ENCODE measurements at regions not wholly inside any gene's neighbourhood (a gene's known extent, or its start where the extent isn't known, plus 50 kb on each side); places are given as distances from the start of the nearest gene placed in this dataset.

DNA sequence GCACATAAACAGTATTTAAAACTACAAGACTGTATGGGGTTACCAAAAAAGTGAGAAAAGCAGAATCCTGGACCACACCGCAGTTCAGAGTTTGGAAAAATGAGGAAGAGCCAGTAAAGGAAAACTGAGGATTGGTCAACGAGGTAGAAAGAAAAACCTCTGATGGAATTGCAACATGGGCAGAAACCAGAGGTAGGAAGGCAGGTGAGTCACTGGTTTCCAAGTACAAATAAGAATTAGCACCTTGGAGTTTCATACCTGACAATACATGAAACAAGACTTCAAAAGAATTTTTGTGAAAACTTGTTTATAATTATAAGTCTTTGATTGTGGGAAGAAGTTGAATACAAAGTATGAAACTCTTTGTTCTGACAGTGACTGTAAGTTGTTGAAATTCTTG lies 533.7 kb upstream of the DAB1 start:
- no peak for ATAC-seq
- 0% methylated on average over 2 of the region's 2 CpGs for WGBS (ENCODE audit: insufficient coverage, low coverage, missing lambda C conversion rate)
- H3K79me2 ChIP-seq (ENCODE audit: control insufficient read depth, insufficient read depth, low read length): no peaks in the 10 kb centered on the region
- H3K4me3 ChIP-seq: no peak overlapping the region
- no peaks in the 10 kb centered on the region for H3K9me1 ChIP-seq (ENCODE audit: control insufficient read depth, insufficient read depth, low read length)
- POLR2A ChIA-PET: no interaction called here
- in situ Hi-C loops (cut with MboI): no loop called here
- FAIRE-seq: no peak
- intact Hi-C loops (cut with micrococcal nuclease): no loop called here
- H2AFZ ChIP-seq (ENCODE audit: low read depth, low read length): no peak overlapping the region
- H3K9ac ChIP-seq (ENCODE audit: insufficient read depth in 1 of 2, low read depth in 2 of 2, low read length in 2 of 2): no peak overlapping the region
- no peaks in the 10 kb centered on the region for H3K27me3 ChIP-seq (ENCODE audit: control insufficient read depth in 2 of 2, insufficient read depth in 2 of 2, low read length in 2 of 2)
- no peak for DNase-seq (ENCODE audit: extremely low read depth in 1 of 4, low spot score in 3 of 4)
- TF ChIP-seq TFAP4 (CRISPR knock-in tag; IDR thresholded peaks at IDR 0.05; ENCODE audit: borderline replicate concordance) (no peak), ZNF589 (CRISPR knock-in tag; IDR thresholded peaks at IDR 0.05; ENCODE audit: low read depth) (no peak), ZNF124 (CRISPR knock-in tag; IDR thresholded peaks at IDR 0.05) (no peak), RFX1 (IDR thresholded peaks at IDR 0.05) (no peak), KDM1A (IDR thresholded peaks at IDR 0.05) (no peak), RBM14 (IDR thresholded peaks at IDR 0.05; ENCODE audit: borderline replicate concordance, insufficient read depth, low read depth, low read length) (no peak), ZNF253 (CRISPR knock-in tag; conservative IDR thresholded peaks at IDR 0.05) (no peak), NBN (IDR thresholded peaks at IDR 0.05; ENCODE audit: low read depth) (no peak), SP1 (CRISPR knock-in tag; IDR thresholded peaks at IDR 0.05) (no peak), ZNF764 (CRISPR knock-in tag; IDR thresholded peaks at IDR 0.05; ENCODE audit: low read depth) (no peak), TEAD4 (IDR thresholded peaks at IDR 0.05; ENCODE audit: low read length) (no peak), TEAD4 (CRISPR knock-in tag; IDR thresholded peaks at IDR 0.05; ENCODE audit: borderline replicate concordance) (no peak), RFX7 (CRISPR knock-in tag; IDR thresholded peaks at IDR 0.05) (no peak), GTF2F1 (IDR thresholded peaks at IDR 0.05; ENCODE audit: low read depth, low read length) (no peak), MXI1 (IDR thresholded peaks at IDR 0.05; ENCODE audit: low read depth, low read length) (no peak)
- TF ChIP-seq, protein P1, sequence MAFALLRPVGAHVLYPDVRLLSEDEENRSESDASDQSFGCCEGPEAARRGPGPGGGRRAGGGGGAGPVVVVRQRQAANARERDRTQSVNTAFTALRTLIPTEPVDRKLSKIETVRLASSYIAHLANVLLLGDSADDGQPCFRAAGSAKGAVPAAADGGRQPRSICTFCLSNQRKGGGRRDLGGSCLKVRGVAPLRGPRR (CRISPR knock-in tag; IDR thresholded peaks at IDR 0.05): no peak
- TF ChIP-seq, protein P2, sequence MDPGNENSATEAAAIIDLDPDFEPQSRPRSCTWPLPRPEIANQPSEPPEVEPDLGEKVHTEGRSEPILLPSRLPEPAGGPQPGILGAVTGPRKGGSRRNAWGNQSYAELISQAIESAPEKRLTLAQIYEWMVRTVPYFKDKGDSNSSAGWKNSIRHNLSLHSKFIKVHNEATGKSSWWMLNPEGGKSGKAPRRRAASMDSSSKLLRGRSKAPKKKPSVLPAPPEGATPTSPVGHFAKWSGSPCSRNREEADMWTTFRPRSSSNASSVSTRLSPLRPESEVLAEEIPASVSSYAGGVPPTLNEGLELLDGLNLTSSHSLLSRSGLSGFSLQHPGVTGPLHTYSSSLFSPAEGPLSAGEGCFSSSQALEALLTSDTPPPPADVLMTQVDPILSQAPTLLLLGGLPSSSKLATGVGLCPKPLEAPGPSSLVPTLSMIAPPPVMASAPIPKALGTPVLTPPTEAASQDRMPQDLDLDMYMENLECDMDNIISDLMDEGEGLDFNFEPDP (CRISPR knock-in tag; IDR thresholded peaks at IDR 0.05): no peak
- TF ChIP-seq, protein P3, sequence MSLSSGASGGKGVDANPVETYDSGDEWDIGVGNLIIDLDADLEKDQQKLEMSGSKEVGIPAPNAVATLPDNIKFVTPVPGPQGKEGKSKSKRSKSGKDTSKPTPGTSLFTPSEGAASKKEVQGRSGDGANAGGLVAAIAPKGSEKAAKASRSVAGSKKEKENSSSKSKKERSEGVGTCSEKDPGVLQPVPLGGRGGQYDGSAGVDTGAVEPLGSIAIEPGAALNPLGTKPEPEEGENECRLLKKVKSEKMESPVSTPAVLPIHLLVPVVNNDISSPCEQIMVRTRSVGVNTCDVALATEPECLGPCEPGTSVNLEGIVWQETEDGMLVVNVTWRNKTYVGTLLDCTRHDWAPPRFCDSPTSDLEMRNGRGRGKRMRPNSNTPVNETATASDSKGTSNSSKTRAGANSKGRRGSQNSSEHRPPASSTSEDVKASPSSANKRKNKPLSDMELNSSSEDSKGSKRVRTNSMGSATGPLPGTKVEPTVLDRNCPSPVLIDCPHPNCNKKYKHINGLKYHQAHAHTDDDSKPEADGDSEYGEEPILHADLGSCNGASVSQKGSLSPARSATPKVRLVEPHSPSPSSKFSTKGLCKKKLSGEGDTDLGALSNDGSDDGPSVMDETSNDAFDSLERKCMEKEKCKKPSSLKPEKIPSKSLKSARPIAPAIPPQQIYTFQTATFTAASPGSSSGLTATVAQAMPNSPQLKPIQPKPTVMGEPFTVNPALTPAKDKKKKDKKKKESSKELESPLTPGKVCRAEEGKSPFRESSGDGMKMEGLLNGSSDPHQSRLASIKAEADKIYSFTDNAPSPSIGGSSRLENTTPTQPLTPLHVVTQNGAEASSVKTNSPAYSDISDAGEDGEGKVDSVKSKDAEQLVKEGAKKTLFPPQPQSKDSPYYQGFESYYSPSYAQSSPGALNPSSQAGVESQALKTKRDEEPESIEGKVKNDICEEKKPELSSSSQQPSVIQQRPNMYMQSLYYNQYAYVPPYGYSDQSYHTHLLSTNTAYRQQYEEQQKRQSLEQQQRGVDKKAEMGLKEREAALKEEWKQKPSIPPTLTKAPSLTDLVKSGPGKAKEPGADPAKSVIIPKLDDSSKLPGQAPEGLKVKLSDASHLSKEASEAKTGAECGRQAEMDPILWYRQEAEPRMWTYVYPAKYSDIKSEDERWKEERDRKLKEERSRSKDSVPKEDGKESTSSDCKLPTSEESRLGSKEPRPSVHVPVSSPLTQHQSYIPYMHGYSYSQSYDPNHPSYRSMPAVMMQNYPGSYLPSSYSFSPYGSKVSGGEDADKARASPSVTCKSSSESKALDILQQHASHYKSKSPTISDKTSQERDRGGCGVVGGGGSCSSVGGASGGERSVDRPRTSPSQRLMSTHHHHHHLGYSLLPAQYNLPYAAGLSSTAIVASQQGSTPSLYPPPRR (CRISPR knock-in tag; IDR thresholded peaks at IDR 0.05; ENCODE audit: borderline replicate concordance): no peak
- H4K20me1 ChIP-seq (replicated peaks; ENCODE audit: control insufficient read depth, insufficient read depth, low read length): no peaks in the 10 kb centered on the region
- no peak overlapping the region for H3K27ac ChIP-seq (ENCODE audit: extremely low read depth, low read depth, low read length)
- CTCF ChIA-PET (ENCODE audit: low intra/inter-chr PET ratio): no interaction called here
- no peak overlapping the region for H3K4me2 ChIP-seq (ENCODE audit: insufficient read depth, low read length)
- no TSS peak for BruUV-seq (replicated peaks)
- no peaks in the 10 kb centered on the region for H3K36me3 ChIP-seq (ENCODE audit: control insufficient read depth, insufficient read depth, low read length)
- H3K4me1 ChIP-seq (replicated peaks in 1 of 2; ENCODE audit: control insufficient read depth in 2 of 2, insufficient read depth in 2 of 2, low read length in 2 of 2): no peaks in the 10 kb centered on the region
- no peaks in the 10 kb centered on the region for H3K9me3 ChIP-seq (replicated peaks; ENCODE audit: control insufficient read depth, insufficient read depth, low read depth, low read length)

All from K562 (cell line).